Lung (tissue), 11 donors: ENCODE measurements at regions not wholly inside any gene's neighbourhood (a gene's known extent, or its start where the extent isn't known, plus 50 kb on each side); places are given as distances from the start of the nearest gene placed in this dataset.

Experiments
- ATAC-seq: fragments of 200-7000 bp; cut with Tn5 transposase; one replicate; pipeline ENCODE4 v1.9.1; 2020; ENCODE audit warnings: moderate number of reproducible peaks; ENCODE audit not compliant: insufficient read depth, low FRiP score
- DNase-seq, 3 donors: peaks; one replicate each; pipeline ENCODE4 v3.0.0-alpha.2; 2013 to 2017
- H3K27ac ChIP-seq, 2 donors: one replicate each; pipeline ENCODE4 v1.5.1; 2013; ENCODE audit warnings: mild to moderate bottlenecking in 2 of 2, moderate library complexity in 2 of 2, control low read depth in 1 of 2, inconsistent platforms in 1 of 2, low read depth in 1 of 2, low read length in 1 of 2
- H3K27me3 ChIP-seq, 3 donors: one replicate each; pipeline ENCODE4 v1.5.1; 2013; ENCODE audit warnings: low read length in 2 of 3; ENCODE audit not compliant: control insufficient read depth in 3 of 3, insufficient read depth in 3 of 3
- H3K36me3 ChIP-seq, 4 donors: one replicate each; pipeline ENCODE4 v1.5.1; 2013; ENCODE audit warnings: low read length in 4 of 4, mild to moderate bottlenecking in 1 of 4, moderate library complexity in 1 of 4; ENCODE audit not compliant: control insufficient read depth in 4 of 4, insufficient read depth in 4 of 4
- H3K4me1 ChIP-seq, 5 donors: one replicate each; pipeline ENCODE4 v1.5.1; 2013; ENCODE audit warnings: low read length in 5 of 5, mild to moderate bottlenecking in 2 of 5, moderate library complexity in 1 of 5; ENCODE audit not compliant: control insufficient read depth in 5 of 5, insufficient read depth in 5 of 5
- H3K4me3 ChIP-seq: one replicate; pipeline ENCODE4 v1.5.1; 2013; ENCODE audit warnings: mild to moderate bottlenecking, control low read depth, moderate library complexity
- H3K9ac ChIP-seq, 2 donors: one replicate each; pipeline ENCODE4 v1.5.1; 2013; ENCODE audit warnings: low read length in 2 of 2, control low read depth in 1 of 2; ENCODE audit not compliant: insufficient read depth in 1 of 2
- H3K9me3 ChIP-seq, 4 donors: one replicate each; pipeline ENCODE4 v1.5.1; 2013; ENCODE audit warnings: low read length in 3 of 4, mild to moderate bottlenecking in 1 of 4, moderate library complexity in 1 of 4; ENCODE audit not compliant: control insufficient read depth in 4 of 4, insufficient read depth in 3 of 4
- WGBS, 2 donors: extraction: QIAGEN DNeasy Blood & Tissue Kit; methylation state at CpG; one replicate each; pipeline ENCODE4 v1.1.7; 2013; 5-methylcytosine and 5-hydroxymethylcytosine counted together
- TF ChIP-seq, protein P1 (sequence below): IDR thresholded peaks from 2 replicates; pipeline ENCODE4 v1.5.1; 2012; ENCODE audit warnings: mild to moderate bottlenecking; ENCODE audit errors: control extremely low read depth, extremely low read depth
- donor health status: control.
- donor health status: control.
- donor health status: Bipolar disorder and iron deficiency.
- donor health status: healthy.
- donor health status: DM: yes; HTN: yes; CAD: no.

DNA sequence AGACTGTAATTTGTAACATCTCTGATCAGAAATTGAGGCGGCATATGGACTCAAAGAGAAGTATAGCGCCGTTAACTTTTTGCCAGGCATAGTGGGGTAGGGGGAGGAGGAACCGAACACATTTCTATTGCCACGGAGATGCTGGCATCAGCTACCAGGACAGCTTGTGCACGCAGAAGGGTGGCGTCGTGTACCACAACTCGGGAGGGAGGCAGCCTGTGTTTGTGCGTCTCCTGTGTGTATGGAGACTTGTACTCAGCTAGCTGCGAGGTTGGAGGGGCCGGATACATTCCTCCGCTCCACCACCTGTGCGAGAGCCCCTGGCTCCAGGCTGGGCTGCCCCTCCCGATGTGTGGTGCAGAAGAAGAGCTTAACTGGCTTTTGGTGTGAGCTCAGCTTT lies 634.8 kb downstream of the TYW1 start:
- ATAC-seq, result no peak
- H3K4me3 ChIP-seq, result no peak overlapping the region
- no peak overlapping the region for H3K27ac ChIP-seq
- no peak for DNase-seq
- H3K9me3 ChIP-seq, result peaks cover 0 to 1% (median 0%) of the 10 kb centered on the region in 4 donors
- no peaks in the 10 kb centered on the region for H3K4me1 ChIP-seq
- TF ChIP-seq, protein P1, sequence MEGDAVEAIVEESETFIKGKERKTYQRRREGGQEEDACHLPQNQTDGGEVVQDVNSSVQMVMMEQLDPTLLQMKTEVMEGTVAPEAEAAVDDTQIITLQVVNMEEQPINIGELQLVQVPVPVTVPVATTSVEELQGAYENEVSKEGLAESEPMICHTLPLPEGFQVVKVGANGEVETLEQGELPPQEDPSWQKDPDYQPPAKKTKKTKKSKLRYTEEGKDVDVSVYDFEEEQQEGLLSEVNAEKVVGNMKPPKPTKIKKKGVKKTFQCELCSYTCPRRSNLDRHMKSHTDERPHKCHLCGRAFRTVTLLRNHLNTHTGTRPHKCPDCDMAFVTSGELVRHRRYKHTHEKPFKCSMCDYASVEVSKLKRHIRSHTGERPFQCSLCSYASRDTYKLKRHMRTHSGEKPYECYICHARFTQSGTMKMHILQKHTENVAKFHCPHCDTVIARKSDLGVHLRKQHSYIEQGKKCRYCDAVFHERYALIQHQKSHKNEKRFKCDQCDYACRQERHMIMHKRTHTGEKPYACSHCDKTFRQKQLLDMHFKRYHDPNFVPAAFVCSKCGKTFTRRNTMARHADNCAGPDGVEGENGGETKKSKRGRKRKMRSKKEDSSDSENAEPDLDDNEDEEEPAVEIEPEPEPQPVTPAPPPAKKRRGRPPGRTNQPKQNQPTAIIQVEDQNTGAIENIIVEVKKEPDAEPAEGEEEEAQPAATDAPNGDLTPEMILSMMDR, result no peak
- H3K36me3 ChIP-seq, result no peaks in the 10 kb centered on the region
- no peak overlapping the region for H3K9ac ChIP-seq
- 66 to 75% methylated on average over 15 of the region's 15 CpGs for WGBS, 2 donors
- H3K27me3 ChIP-seq, result peaks cover 0 to 5% (median 4%) of the 10 kb centered on the region in 3 donors

DNA sequence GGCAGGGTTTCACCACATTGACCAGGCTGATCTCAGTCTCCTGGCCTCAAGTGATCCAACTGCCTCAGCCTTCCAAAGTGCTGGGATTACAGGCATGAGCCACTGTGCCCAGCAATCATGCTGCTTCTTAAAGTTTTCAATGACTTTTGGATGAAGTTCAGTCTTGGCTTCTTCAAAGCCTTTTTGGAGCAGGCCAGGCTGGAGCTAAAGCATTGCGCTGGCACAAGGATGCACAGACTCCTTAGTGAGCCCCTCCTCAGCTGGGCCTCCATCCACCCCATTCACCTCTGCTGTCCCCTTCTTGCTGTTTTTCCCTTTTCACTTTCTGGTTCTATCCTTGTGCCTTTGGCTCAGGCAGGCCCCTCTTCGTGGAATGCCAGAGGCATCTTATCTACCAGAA lies 638.6 kb downstream of the TYW1 start:
- DNase-seq (no peak), ATAC-seq (no peak)
- H3K9me3 ChIP-seq, result peaks cover 0 to 3% (median 0%) of the 10 kb centered on the region in 4 donors
- no peak overlapping the region for H3K9ac ChIP-seq
- no peak overlapping the region for H3K4me3 ChIP-seq
- WGBS, 2 donors, result 91 to 92% methylated on average over 2 of the region's 2 CpGs
- H3K36me3 ChIP-seq, result no peaks in the 10 kb centered on the region
- TF ChIP-seq, protein P1, result no peak
- no peaks in the 10 kb centered on the region for H3K4me1 ChIP-seq
- H3K27ac ChIP-seq, result no peak overlapping the region
- peaks cover 0 to 5% (median 4%) of the 10 kb centered on the region in 3 donors for H3K27me3 ChIP-seq

DNA sequence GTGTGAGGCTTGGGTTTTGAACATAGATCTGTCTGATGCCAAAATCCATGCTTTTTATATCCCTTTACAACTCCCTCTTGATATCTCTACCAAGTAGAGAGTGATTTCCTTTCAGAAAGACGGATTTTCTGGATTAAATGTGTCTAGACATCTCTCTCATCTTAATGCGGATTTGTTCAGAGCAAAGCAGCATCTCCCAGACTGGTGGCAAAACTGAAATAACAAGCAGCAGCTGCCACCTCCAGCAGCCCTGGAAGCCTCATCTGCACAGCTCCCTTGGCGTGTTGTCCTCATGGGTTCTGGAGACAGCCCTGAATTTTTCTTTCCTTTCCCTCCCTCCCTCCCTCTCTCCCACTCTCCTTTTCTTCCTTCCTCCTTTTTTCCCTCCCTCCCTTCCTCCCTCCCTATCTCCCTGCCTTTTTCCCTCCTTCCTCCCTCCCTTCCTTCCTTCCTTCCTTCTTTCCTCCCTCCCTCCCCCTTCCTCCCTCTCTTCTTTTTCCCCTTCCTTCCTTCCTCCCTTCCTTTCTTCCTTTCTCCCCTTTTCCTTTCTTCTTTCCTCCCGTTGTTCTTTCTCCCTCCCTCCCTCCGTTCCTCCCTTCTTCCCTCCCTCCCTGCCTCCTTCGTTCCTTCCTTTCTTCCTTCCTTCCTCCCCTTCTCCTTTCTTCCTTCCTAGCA lies 639.9 kb downstream of the TYW1 start:
- no peak for ATAC-seq

More for the DNA sequence above, 639.9 kb downstream of the TYW1 start:
- no peak overlapping the region for H3K4me3 ChIP-seq
- WGBS, 2 donors, result 64% methylated on average over 6 of the region's 6 CpGs
- no peak overlapping the region for H3K27ac ChIP-seq
- H3K27me3 ChIP-seq, result peaks cover 0 to 3% (median 0%) of the 10 kb centered on the region in 3 donors
- TF ChIP-seq, protein P1, result no peak
- H3K9ac ChIP-seq, result no peak overlapping the region
- H3K9me3 ChIP-seq, result peaks cover 0 to 3% (median 0%) of the 10 kb centered on the region in 4 donors
- H3K36me3 ChIP-seq, result no peaks in the 10 kb centered on the region
- no peaks in the 10 kb centered on the region for H3K4me1 ChIP-seq
- no peak for DNase-seq
